Left ventricle myocardium inferior (tissue), 1 donor: ENCODE measurements at regions not wholly inside any gene's neighbourhood (a gene's known extent, or its start where the extent isn't known, plus 50 kb on each side); places are given as distances from the start of the nearest gene placed in this dataset.

Source experiments
- DNase-seq: peaks from one replicate; pipeline ENCODE4 v3.0.0-alpha.2; 2020
- H3K27ac ChIP-seq: fragments of 200-600 bp; replicated peaks from 2 replicates; pipeline ENCODE4 v1.8.0; 2021
- H3K27me3 ChIP-seq: fragments of 200-600 bp; 2 replicates; pipeline ENCODE4 v1.8.0; 2021; ENCODE audit warnings: low read depth
- H3K36me3 ChIP-seq: fragments of 200-600 bp; 2 replicates; pipeline ENCODE4 v1.8.0; 2021
- H3K4me1 ChIP-seq: fragments of 200-600 bp; 2 replicates; pipeline ENCODE4 v1.8.0; 2021
- H3K4me3 ChIP-seq: fragments of 200-600 bp; 2 replicates; pipeline ENCODE4 v1.8.0; 2021; ENCODE audit warnings: mild to moderate bottlenecking, moderate library complexity
- H3K9me3 ChIP-seq: fragments of 200-600 bp; replicated peaks from 2 replicates; pipeline ENCODE4 v1.8.0; 2021
- CTCF ChIP-seq: fragments of 200-600 bp; IDR thresholded peaks from 2 replicates; pipeline ENCODE4 v1.8.0; 2021; ENCODE audit warnings: antibody characterized with exemption, mild to moderate bottlenecking, borderline replicate concordance
- intact Hi-C: fragments of 100-400 bp; cut with micrococcal nuclease; formaldehyde crosslinking; loops from one replicate; pipeline ENCODE4 v1.11.0; 2022
- donor health status: DM: no; HTN: yes; CAD: no; lungs with severe emphysema.

- no peak for TF ChIP-seq CTCF
- Histone ChIP-seq H3K4me1 (peaks cover 3% of the 10 kb centered on the region), H3K9me3 (no peaks in the 10 kb centered on the region), H3K4me3 (no peak overlapping the region), H3K27ac (no peak overlapping the region), H3K36me3 (no peaks in the 10 kb centered on the region), H3K27me3 (no peaks in the 10 kb centered on the region)
- no peak for DNase-seq
- intact Hi-C loops = no loop called here
These were observed 156.8 kb upstream of the GORAB start for GRCh38 chr1:170375082-170375723.

GRCh38 chr1:170376801-170377385 lies 155.1 kb upstream of the GORAB start:
- Histone ChIP-seq H3K36me3 (no peaks in the 10 kb centered on the region), H3K9me3 (no peaks in the 10 kb centered on the region), H3K4me1 (peaks cover 3% of the 10 kb centered on the region), H3K4me3 (no peak overlapping the region), H3K27me3 (no peaks in the 10 kb centered on the region), H3K27ac (no peak overlapping the region)
- no peak for DNase-seq
- intact Hi-C loops = no loop called here
- no peak for TF ChIP-seq CTCF

GRCh38 chr1:170377440-170377839 lies 154.5 kb upstream of the GORAB start:
- intact Hi-C loops = no loop called here
- Histone ChIP-seq H3K27ac (no peak overlapping the region), H3K4me3 (no peak overlapping the region), H3K36me3 (no peaks in the 10 kb centered on the region), H3K27me3 (no peaks in the 10 kb centered on the region), H3K4me1 (peaks cover 3% of the 10 kb centered on the region), H3K9me3 (no peaks in the 10 kb centered on the region)
- no peak for TF ChIP-seq CTCF
- no peak for DNase-seq

- no peak overlapping the region for H3K27ac ChIP-seq
- no peak for TF ChIP-seq CTCF
- H3K27me3 ChIP-seq = no peaks in the 10 kb centered on the region
- no peaks in the 10 kb centered on the region for H3K36me3 ChIP-seq
- no peak for DNase-seq
- no peaks in the 10 kb centered on the region for H3K9me3 ChIP-seq
- peaks cover 3% of the 10 kb centered on the region for H3K4me1 ChIP-seq
- no peak overlapping the region for H3K4me3 ChIP-seq
- intact Hi-C loops = no loop called here
These were observed 153.9 kb upstream of the GORAB start for GRCh38 chr1:170377896-170378634.

- Histone ChIP-seq H3K36me3 (no peaks in the 10 kb centered on the region), H3K27me3 (no peaks in the 10 kb centered on the region), H3K4me3 (no peak overlapping the region), H3K4me1 (peaks cover 3% of the 10 kb centered on the region), H3K27ac (no peak overlapping the region), H3K9me3 (no peaks in the 10 kb centered on the region)
- no peak for DNase-seq
- TF ChIP-seq CTCF = no peak
- intact Hi-C loops = no loop called here
These were observed 146.2 kb upstream of the GORAB start for GRCh38 chr1:170385750-170386149.
